ENCODE measurements at regions not wholly inside any gene's neighbourhood (a gene's known extent, or its start where the extent isn't known, plus 50 kb on each side); places are given as distances from the start of the nearest gene placed in this dataset.

- TF ChIP-seq CTCF (IDR thresholded peaks at IDR 0.05) (no peak), POLR2A (IDR thresholded peaks at IDR 0.05) (no peak)
Observed at GRCh38 chr2:128654408-128654807, 335.7 kb upstream of the HS6ST1 start.

Measured in right lobe of liver (tissue), 4 donors.